ENCODE measurements at regions not wholly inside any gene's neighbourhood (a gene's known extent, or its start where the extent isn't known, plus 50 kb on each side); places are given as distances from the start of the nearest gene placed in this dataset.
"Not testable (repeated sequence)": the region's sequence is repeated elsewhere in the genome, so short reads cannot be mapped to it uniquely, and the experiment has no call there.

DNA sequence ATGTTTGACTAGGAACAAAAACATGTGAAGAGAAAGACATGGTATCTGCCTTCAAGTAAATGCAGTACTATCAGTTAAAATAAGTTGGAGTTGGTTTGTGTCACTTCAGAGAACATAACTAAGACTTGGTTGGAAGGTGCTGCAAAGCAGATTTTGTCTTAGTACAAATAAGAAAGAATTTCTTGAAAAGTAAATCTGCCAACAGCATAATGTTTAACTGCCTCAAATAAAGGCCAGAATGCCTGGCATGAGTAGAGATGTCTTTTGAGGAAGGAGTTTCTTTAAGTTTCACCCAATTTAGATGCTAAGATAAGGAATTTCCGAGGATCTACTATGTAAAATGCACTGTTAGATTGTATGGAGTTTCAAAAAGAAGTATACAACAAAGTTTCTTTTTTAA lies 409.7 kb downstream of the PIK3C3 start:
- DNase-seq (ENCODE audit: low read depth) = no peak
- TF ChIP-seq, protein P1, sequence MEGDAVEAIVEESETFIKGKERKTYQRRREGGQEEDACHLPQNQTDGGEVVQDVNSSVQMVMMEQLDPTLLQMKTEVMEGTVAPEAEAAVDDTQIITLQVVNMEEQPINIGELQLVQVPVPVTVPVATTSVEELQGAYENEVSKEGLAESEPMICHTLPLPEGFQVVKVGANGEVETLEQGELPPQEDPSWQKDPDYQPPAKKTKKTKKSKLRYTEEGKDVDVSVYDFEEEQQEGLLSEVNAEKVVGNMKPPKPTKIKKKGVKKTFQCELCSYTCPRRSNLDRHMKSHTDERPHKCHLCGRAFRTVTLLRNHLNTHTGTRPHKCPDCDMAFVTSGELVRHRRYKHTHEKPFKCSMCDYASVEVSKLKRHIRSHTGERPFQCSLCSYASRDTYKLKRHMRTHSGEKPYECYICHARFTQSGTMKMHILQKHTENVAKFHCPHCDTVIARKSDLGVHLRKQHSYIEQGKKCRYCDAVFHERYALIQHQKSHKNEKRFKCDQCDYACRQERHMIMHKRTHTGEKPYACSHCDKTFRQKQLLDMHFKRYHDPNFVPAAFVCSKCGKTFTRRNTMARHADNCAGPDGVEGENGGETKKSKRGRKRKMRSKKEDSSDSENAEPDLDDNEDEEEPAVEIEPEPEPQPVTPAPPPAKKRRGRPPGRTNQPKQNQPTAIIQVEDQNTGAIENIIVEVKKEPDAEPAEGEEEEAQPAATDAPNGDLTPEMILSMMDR (conservative IDR thresholded peaks at IDR 0.05; ENCODE audit: low read depth, low read length) = no peak
- no peak overlapping the region for H3K4me3 ChIP-seq (ENCODE audit: low read depth, low read length)

DNA sequence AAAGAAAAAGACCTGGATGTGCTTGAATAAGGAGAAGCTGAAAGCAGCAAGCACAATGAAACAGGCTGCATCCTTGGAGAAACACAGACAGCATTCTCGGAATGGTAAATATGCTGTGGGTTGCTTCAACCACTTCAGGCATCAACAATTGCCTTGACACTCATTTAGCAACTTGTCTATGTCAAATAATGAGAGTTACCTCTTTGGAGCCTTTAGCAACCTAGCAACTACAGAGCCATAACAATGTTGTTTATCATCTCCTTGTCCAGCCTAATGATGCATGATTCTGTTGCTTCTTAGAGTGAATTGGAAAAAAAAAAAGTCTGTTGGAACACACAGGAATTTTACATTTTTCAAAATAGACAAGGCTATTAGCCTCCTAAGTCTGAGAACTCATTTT lies 410.6 kb downstream of the PIK3C3 start:
- DNase-seq (ENCODE audit: low read depth) = peak; percentile 44
- no peak overlapping the region for H3K4me3 ChIP-seq (ENCODE audit: low read depth, low read length)
- TF ChIP-seq, protein P1 (conservative IDR thresholded peaks at IDR 0.05; ENCODE audit: low read depth, low read length) = no peak

DNA sequence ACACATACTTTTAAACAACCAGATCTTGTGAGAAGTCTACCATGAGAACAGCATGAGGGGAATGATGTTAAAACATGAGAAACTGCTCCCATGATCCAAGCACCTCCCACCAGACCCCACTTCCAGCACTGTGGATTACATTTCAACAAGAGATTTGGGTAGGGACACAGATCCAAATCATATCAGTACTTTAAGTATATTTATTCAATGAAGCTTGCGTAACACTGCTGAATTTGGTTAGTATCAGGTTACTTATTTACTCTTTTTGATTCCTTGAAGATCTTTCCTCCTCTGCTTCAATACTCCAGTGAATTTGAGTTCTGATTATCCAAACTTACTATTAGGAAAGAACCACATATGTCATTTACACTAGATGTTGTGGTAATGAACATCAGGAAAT lies 418.6 kb downstream of the PIK3C3 start:
- DNase-seq (ENCODE audit: low read depth) = no peak
- no peak overlapping the region for H3K4me3 ChIP-seq (ENCODE audit: low read depth, low read length)
- TF ChIP-seq, protein P1 (conservative IDR thresholded peaks at IDR 0.05; ENCODE audit: low read depth, low read length) = no peak

DNA sequence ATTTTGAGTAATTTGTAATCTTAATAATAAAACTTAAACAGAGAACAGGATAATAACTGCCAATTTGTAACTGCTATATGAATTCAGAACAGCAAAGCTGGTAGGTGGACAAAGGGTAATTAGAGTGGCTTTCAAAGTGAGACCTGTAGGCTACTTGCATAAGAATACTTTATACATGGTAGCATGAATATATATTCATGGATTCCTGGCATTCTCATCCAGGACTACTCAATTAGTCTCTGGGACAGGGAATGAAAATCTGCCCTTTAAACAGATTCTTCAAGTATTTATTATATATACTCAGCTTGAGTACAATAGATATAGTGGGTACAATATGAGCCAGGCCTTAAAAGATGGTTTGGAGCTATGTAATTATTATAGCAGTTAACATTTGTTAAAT lies 419.9 kb downstream of the PIK3C3 start:
- TF ChIP-seq, protein P1 (conservative IDR thresholded peaks at IDR 0.05; ENCODE audit: low read depth, low read length) = no peak
- DNase-seq (ENCODE audit: low read depth) = no peak
- no peak overlapping the region for H3K4me3 ChIP-seq (ENCODE audit: low read depth, low read length)

DNA sequence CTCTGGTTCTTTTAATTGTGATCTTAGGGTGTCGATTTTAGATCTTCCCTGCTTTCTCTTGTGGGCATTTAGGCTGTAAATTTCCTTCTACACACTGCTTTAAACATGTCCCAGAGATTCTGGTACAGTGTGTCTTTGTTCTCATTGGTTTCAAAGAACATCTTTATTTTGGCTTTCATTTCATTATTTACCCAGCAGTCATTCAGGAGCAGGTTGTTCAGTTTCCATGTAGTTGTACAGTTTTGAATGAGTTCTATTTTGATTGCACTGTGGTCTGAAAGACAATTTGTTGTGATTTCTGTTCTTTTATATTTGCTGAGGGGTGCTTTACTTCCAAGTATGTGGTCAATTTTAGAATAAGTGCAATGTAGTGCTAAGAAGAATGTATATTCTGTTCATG lies 423.8 kb downstream of the PIK3C3 start:
- DNase-seq (ENCODE audit: low read depth); H3K4me3 ChIP-seq (ENCODE audit: low read depth, low read length): not testable (repeated sequence)

DNA sequence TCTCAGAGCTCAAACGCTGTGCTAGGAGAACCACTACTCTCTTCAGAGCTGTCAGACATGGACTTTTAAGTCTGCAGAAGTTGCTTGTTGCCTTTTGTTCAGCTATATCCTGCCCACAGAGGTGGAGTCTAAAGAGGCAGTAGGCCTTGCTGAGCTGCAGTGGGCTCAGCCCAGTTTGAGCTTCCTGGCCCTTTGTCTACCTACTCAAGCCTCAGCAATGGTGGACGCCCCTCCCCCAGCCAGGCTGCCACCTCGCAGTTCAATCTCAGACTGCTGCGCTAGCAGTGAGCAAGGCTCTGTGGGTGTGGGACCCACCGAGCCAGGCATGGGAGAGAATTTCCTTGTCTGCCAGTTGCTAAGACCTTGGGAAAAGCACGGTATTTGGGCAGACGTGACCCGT lies 426.2 kb downstream of the PIK3C3 start:
- H3K4me3 ChIP-seq (ENCODE audit: low read depth, low read length); DNase-seq (ENCODE audit: low read depth): not testable (repeated sequence)

DNA sequence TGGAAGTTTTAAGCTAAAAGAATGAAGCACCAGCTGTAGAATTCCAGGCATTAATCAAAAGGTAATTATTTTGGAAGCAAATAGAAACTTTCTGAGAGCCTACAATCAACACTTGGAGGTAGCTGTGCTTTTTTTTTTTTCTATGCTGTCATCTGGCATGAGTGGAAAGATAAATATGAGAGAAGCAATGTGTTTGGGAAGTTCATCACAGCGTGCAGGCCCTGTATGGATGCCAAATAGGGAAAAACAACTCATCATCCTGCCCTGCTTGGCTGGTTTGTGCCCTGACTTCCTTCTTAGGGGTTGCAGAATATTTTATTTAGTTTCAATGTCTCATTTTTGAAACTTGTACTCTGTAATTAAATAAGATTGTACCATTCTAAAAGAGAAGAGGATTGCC lies 437.4 kb downstream of the PIK3C3 start:
- no peak overlapping the region for H3K4me3 ChIP-seq (ENCODE audit: low read depth, low read length)
- TF ChIP-seq, protein P1 (conservative IDR thresholded peaks at IDR 0.05; ENCODE audit: low read depth, low read length) = no peak
- peak; percentile 52 for DNase-seq (ENCODE audit: low read depth)

DNA sequence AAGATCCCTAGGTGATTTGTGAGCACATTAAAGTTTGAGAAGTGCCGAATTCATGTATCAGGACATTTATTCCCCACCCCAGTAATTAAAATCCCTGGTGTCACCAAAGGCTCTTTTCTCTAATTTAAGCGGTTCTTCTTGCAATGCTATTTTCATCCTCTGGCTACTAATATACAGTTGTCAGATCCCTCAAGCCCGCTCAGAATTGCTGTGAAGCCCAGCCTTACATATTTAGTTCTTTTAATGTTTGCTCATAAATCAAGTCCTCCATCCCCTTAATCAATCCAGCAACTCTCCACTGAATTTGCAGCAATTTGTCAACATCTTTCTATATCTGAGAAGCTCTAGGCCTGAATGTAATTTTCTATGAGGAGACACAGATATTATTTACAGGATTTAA lies 437.9 kb downstream of the PIK3C3 start:
- DNase-seq (ENCODE audit: low read depth) = no peak
- TF ChIP-seq, protein P1 (conservative IDR thresholded peaks at IDR 0.05; ENCODE audit: low read depth, low read length) = no peak
- no peak overlapping the region for H3K4me3 ChIP-seq (ENCODE audit: low read depth, low read length)

All from epithelial cell of proximal tubule (primary cell).